ENCODE measurements at regions not wholly inside any gene's neighbourhood (a gene's known extent, or its start where the extent isn't known, plus 50 kb on each side); places are given as distances from the start of the nearest gene placed in this dataset.

DNA sequence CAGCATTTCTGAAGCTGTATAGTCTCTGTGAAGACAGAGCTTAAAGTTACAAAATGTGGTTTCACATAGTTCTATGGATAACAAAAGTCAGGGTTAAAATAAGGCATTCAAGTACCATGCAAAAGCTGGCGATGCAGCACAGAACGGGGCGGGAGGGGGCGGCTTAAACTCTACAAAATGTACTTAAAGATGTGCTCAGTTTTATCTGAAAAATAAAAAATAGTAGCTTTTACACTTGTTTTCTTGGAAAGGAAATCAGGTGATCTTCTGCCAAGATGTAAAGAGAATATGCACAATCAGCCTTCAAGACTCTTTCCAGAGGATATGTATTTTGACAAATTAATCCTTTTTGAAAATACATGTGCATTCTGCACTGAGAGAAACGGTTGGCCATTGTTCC is 301.7 kb upstream of the EMCN start:
- TF ChIP-seq POLR2A (IDR thresholded peaks at IDR 0.05) = no peak
- TF ChIP-seq, protein P1, sequence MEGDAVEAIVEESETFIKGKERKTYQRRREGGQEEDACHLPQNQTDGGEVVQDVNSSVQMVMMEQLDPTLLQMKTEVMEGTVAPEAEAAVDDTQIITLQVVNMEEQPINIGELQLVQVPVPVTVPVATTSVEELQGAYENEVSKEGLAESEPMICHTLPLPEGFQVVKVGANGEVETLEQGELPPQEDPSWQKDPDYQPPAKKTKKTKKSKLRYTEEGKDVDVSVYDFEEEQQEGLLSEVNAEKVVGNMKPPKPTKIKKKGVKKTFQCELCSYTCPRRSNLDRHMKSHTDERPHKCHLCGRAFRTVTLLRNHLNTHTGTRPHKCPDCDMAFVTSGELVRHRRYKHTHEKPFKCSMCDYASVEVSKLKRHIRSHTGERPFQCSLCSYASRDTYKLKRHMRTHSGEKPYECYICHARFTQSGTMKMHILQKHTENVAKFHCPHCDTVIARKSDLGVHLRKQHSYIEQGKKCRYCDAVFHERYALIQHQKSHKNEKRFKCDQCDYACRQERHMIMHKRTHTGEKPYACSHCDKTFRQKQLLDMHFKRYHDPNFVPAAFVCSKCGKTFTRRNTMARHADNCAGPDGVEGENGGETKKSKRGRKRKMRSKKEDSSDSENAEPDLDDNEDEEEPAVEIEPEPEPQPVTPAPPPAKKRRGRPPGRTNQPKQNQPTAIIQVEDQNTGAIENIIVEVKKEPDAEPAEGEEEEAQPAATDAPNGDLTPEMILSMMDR (IDR thresholded peaks at IDR 0.05) = no peak

Data from sigmoid colon (tissue), 3 donors.